ENCODE measurements at regions not wholly inside any gene's neighbourhood (a gene's known extent, or its start where the extent isn't known, plus 50 kb on each side); places are given as distances from the start of the nearest gene placed in this dataset.

DNA sequence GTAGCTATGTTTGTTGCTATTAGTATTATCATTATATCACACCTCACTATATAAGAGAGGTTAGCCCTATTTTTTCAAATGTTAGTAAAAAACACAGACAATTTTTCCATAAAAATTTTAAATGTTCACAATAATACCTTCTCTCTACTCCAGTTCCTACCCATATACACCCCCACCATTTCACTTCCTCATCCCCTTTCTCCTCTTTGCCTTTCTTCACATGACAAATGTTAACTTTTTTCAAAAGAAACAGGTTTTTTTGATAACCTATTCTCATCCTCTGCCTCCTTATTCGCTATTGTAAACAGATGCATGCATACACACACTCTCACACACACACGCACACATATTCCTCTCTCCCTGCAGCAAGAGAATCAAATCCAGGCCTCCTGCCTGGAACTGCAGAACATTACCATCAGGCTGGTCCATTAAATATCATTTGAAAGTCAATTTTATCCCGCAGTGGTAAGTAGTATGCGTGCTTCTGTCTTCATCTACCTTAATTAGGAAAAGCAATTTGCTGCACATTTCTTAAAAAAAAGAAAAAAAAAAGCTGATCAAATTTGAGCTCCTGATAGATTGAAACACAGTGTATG is 55.5 kb downstream of the MID1IP1 start:
- no peak for DNase-seq

DNA sequence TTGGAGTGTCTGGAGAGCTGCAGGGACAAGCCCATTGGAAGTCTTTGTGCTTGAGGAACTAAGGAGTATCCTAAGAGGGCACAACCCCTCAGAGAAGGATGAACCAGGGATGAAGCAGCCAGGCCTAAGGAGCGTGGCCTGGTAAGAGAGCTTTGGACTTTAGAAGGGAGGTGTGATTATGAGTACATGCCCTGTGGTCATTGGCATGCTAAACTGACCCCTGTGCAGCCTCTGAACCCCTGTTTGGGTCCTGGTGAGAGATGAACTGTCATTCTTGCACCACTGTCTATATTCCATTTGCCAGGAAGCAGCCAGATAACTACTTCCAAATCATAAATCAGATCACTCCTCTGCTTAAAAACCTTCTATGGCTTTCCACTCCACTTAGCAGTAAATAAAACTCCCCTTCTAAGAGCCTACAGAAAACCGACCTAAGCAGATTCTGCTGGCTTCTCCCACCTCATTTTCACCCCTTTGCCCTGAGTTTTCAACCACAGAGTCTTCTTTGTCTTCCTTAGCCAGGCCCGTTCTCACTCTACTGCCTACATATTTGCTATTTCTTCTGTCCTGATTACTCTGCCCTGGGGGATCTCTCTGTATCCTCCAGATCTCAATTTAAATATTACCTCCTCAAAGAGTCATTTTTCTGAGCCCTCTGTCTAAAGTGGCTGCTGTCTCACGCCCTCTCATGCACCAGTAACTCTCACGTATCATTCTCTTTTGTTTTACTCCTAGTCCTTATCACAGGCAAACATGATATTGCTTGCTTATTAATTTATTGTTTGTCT is 56.7 kb downstream of the MID1IP1 start:
- no peak for DNase-seq

DNA sequence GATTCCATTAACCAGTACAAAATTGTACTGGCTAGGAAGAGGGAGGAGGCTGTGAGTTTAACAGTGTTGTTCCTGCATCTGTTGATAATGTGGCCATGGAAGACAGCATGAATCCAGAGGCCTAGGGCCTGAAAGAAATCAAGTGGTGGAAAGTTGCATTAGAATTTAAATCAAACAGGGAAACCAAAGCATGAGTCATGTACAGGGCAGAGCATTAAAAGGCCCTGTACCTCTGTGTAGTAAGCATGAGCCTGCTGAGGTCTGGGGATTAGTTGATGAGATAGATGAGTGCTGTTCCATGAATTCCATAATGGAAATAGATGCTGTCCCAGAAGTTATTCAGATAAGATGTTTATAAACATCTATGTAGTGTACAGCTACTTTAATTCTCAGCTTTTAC is 58.3 kb downstream of the MID1IP1 start:
- no peak for DNase-seq

DNA sequence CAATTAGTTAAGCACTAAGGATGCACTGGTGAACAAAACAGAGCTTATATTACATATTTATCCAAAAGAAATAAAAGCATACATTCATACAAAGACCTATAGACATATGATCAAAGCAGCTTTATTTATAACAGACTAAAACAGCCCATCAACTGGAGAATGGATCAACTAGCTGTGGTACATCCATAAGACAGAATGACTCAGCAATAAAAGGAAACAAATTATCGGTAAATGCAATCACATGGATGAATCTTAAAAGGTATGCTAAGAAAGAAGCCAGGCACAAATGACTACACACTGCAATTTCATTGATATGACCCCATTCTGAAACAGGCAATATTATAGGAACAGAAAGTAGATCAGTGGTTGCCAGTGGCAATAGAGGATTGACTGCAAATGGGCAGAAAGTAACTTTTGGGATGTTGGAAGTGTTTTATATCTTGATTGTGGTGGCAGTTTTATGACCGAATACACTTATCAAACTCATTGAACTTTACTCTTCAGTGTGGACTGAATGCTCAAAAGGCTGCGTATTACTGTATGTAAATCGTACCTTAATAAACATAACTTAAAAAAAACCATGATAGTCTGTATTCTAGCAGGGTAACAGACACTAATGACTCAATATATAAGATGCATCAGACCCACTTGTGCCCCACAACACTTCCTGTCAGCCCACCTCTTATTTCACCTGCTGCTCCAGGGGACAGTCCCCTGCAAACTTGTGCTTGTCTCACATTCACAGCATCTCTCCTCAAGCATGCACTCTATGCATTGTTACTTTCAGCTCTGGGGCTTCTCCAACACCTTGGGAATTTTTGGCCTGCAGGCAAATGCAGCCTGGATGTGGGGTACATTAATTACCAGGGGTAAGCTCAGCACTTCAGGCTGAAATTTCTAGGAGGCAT is 59.1 kb downstream of the MID1IP1 start:
- DNase-seq = peak; percentile 26

DNA sequence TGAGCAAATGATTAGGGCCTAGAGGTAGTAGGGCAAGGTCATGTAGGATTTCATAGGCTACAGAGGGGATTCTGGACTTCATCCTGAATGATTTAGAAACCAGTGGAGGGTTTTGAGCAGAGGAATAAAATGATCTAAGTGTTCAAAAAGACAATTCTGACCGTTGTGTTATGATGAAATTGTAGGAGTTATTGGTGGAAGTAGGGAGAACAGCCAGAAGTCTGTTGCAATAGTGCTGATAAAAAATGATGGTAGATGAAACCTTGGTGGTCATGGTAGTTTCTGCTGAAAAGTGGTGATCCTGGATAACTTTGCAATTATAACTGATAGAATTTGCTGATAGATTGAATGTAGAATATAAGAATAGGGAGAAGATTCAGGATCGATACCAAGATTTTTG is 60.2 kb downstream of the MID1IP1 start:
- DNase-seq = no peak

DNA sequence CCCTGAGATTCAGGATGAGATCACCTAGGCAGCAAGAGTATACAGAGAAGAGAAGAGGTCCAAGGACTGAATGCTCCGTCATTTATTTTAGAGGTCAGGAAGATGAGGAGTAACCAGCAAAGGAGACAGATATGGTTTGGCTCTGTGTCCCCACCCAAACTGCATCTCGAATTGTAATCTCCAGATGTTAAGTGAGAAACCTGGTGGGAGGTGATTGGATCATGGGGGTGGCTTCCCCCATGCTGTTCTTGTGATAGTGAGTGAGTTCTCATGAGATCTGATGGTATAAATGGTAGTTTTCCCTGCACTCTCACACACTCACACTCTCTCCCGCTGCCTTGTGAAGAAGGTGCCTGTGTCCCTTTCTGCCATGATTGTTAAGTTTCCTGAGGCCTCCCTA is 60.8 kb downstream of the MID1IP1 start:
- DNase-seq = no peak

DNA sequence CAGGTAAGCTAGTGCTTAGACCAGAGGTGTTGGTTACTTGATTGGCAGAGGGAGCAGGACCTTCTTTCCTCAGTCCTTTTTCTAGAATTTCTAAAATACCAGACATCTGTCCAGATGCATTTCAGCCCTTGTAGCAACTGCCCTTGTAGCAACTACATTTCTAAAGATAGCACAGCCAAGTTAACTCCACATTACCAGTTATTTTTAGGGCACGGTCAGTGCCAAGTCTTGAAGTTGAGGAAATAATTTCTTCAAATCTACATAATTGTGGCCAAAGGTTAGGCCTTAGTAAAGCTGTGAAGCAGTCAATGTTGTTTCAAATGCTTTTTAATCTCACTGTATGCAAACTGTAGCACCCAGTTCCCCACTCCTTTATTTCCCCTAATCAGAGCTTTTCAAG is 62.9 kb downstream of the MID1IP1 start:
- no peak for DNase-seq

DNA sequence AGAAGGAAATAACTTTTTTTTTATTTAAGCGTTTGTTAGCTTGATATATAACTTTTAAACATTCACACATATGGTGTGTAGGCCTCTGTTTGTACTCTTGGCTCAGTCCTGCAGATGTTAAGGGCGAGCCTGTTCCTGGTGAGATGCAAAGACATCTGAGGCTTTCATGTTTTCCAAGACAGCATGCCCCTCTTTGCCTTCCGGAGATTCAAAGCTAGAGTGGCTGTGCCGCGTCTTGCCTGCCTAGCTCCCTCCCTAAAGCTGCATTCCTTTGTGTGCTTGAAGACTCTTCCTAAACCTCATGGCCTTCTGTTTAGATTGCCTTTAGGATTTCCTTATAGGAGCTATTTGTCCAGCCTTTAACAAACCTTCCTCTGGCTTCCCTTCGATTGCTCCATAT is 67.1 kb downstream of the MID1IP1 start:
- no peak for DNase-seq

DNA sequence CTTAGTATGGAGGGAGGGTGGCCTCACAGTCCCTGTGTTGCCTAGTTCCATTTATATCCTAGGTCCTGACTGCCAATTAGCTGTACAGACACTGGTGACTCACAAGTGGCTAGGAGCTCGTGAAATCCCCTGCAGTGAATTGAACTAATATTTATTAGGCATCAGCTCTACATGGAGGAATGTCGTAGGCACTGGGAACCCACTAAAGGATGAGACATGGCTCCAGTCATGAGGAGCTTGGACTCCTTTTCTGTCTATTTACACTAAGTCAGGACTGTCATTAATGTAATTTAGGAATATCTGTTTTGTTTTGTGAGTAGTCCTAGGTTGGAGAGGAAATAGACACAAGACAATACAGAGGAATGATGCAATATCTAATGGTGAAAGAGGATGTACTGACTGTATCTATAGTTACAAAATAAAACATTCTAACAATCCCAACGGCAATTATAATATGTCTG is 67.7 kb downstream of the MID1IP1 start:
- DNase-seq = no peak

DNA sequence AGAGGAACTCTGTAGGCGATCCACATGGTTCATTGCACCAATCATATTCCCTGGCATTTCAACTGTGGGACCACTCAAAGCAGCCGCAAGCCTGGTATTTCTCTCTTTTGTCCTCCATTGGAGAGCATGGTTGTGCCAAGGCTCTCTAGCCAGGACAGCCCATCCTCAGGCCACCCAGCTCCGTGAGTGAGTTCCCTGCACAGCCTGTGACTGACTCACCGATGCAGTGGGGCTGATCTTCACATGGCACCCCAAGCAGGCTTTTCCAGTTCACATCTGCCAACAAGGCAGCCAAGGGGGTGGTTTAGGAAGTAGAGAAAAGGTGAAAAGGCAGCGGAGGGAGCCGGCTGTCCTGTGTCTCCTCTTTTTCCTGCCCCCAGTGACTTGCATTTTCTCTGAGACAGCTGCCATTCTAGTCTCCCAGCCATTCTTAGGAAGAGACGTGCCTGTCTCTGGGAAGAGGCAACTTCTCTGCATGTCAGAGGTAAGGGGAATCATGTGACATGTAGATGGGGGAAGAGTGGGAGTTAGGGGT is 69.2 kb downstream of the MID1IP1 start:
- DNase-seq = no peak

DNA sequence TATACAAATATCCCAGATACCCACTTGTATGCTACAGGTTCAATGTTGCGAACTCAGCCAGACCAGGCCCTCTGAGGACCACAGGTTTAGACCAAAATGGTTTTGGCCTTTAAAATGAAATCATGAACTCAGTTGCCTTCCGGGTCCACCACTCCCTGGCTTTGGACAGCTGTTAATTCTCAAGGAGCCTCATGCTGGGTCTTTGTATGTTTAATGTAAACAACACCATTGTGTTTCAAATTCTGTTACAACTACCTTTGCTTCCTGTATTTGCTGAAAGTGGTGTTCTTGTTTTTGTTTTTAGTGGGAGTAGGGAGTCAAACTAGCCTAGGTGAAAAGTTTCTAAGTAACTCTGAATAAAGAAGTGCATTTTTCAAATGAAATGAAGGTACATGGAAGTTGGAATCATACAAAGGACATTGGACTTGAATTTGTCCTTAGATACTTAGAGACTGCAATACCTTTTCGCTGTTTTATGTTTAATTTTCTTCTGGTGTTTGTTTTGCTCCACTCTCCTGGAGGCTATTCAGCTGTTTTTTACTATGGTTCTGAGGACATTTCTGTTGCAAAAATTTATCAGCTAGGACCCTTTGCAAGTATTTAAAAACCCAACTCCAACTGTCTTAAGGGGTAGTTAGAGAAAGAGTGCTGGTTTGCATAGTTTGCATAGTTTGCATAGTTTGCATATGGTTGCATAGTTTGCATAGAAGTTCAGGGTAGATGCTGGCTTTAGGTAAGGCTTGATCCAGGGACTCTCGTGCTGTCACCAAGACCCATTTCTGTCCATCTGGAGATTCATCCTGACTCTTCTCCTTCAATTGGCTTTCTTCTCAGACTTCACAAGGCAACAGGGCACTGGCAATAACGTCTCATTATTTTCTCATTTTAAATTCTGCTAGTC is 70.1 kb downstream of the MID1IP1 start:
- no peak for DNase-seq

DNA sequence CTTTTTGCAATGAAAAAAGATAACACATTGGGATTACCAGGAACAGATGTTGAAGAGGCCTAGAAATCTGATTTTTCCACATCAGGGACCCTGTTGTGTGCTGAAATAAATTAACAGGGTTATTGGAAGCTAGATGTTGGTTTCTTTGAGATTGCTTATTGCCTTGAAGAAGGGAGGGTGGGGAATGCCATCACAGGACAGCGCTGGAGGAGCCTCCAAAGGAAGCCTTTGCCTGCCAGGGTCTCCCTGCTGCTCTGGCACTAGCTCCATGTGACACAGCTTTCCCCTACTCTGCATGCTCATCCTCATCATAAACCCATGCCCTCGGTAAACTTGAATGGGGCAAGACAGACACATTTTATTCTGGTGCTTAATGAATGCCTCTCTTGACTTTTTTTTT is 76.1 kb downstream of the MID1IP1 start:
- no peak for DNase-seq

DNA sequence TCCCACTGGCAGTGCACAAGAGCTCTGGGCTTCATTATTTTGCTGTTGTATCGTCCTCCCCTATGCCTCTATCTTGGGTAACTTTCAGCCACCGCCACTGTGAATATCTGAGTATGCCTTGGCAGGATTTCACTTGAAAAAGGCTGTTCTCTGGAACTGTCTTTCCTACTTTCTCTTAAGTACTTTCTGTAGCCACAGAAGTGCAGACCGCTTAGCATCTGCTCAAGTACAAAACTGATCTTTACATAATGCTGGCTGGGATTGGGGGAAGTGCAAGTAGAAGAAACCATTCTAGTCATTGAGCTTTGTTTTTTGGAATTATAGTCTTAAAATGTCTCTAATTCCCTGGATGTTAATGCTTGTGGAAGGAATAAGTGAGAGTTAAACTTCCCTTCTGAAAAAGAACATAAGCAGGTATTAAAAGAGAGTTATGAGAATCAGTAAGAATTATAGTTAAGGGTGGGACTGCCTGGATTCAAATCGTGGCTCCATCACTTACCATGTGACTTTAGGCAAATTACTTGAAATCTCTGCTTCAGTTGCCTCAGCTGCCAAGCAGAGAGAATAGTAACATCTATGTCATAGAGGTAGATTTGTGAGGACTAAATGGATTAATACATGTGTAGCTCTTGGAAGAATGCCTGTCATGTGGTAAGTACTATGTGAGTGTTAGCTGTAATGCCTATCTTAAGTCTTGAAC is 77.5 kb downstream of the MID1IP1 start:
- no peak for DNase-seq

DNA sequence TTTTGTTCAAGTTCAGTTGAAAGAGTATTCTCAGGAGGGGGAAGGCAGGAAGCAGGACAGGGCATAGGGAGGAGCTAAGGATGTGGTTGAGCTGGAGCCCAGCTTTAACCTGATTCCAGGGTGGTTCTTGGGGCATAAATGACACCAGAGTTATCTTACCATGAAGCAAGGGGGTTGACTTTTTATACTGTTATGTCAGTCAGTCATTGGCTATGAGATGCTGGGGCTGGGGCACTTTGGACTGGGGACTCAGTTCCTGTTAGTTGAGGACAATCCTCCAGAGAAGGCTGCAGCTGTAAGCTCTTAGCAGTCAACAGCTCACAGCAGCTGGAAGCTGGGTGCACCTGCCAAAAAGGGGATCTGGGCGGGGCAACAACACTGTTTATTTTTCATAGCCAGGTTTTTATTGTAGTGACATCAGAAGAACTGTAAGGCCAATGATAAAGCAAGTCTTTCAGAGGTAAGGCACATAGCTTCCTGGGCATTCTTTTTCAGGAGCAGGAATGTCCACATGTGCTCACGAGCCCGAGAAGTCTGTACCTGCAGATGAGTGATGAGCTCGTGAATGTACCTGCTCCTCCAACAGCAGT is 78.5 kb downstream of the MID1IP1 start:
- DNase-seq = no peak

DNA sequence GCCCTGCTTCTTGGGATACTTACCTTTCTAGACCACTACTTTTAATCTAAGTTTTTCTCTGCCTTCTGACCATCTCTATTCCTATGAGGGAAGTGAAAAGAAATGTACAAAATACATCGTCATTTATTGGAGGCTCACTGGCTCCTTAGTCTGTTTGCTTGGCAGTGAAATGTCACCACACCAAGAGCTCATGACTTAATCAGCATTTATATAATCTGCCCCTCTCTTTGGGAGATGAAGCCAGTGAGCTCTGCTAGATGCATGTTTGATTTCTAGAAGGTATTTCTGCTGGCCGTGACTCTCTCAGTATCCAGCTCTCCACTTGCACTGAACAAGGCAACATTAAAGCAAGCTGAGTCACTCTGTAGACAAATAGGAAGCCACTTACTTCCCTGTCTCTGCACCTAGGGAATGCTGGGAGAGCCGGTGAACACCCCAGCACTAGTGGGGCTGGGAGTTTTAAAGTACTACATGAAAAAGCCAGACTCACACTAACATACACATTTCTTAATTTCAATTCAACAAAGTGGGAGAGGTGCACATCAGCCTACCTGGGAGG is 79.1 kb downstream of the MID1IP1 start:
- DNase-seq = no peak

DNA sequence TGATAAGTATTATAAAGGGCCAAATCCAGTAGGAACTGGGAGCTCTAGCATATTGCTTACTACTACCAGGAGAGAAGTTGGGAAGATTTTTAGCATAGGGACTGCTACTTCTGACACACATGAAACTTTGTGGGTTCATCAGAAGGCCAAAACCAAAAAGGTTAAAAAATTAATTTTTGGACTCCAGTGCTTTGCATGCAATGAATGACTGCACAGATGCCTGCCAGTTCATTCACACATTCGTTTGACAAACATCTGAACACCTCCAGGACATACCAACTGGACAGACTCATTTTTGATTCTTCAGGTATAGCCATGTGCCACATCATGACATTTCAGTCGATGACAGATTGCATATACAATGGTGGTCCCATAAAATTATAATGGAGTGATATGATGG is 79.8 kb downstream of the MID1IP1 start:
- no peak for DNase-seq

DNA sequence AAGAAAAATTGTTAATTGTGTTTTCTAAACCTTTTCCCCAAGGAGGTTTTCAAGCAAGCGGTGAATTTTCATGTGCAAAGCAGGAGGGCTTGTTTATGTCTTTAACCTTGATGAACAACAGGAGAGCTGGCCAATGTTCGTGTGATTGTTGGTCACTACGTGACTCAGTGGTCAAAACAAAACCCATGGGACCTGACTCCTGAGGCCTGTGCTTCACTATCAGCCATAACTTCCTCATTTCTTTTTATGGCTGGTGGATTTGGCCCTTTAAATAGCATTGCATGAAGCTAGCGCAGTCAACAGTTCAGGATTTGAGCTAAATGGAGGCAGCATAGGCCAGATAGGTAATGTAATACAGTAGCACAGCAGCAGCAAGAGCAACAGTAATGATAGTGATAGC is 80.5 kb downstream of the MID1IP1 start:
- no peak for DNase-seq

DNA sequence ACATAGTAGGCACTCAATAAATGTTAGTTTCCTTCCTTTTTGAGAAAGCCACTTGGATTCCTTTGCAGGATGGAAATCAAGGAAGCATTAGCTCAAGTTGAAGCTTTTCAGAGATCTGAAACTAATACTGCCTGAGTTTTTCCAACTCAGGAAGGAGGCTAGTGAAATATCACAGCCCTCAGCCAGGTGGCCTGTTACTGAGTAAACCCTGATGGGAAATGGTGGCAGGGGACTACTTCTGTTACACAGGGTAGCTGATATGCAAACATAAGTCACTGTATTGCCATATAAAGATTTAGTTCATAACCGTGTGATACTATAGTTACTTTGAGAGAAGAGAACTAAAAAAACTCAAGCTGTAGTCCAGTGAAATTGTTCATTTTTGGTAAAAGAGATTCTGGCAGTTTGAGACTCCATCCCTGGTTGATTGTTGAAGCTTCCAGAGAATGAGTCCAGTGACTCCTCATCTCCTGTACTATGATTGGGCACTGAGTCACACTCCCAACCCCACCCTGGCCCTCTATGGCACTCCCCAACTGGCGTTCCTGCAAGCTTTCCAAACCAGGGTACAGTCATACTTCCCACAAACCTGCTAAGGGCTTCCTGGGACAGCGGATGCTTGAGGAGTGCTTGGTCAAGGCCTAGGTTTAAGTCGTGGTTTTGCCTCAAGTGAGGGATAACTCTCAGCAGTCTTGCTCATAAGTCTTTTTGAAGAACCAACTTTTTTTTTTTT is 81.8 kb downstream of the MID1IP1 start:
- DNase-seq = no peak

DNA sequence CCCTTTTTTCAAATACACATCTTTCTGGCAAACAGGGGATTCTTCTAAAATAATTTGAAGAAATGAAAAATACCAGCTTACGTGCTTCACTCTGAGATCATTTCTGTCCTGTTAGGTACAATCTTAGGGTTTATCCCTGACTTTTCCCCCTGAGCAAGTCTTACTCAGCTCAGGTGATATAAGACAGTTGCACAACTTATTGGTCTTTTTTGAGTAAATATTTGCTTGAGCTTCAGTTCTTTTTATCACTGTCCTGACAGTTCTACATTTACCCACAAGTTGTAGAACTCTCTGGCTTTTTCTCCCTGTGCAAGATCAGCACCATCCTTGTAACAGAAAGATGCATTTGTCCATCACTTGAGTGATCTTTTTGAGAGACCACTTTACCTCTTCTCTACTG is 84.9 kb downstream of the MID1IP1 start:
- DNase-seq = no peak

DNA sequence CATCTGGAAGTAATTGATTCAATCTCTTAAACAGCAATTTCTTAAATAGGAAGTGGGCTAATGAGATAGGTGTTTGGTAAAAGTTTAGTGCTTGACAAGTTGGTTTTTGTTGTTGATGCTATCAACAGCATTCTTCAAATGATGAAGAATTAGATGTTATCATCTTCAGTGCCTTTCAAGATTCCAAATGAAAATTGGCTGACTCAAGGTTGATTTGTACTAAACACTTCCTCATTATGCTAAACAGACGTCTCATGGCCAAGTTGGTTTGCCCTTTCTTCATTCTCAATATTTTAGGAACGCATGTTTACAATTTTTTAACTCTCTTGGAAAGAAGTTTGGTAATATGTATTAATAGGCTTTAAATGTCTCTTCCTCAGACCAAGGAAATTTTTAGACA is 86.0 kb downstream of the MID1IP1 start:
- no peak for DNase-seq
